Testis (tissue), 2 donors: ENCODE measurements at regions not wholly inside any gene's neighbourhood (a gene's known extent, or its start where the extent isn't known, plus 50 kb on each side); places are given as distances from the start of the nearest gene placed in this dataset.

Source experiments
- POLR2A ChIP-seq: fragments of 450-650 bp; IDR thresholded peaks from one replicate; pipeline ENCODE4 v1.6.1; 2017; ENCODE audit warnings: antibody characterized with exemption, mild to moderate bottlenecking, moderate library complexity
- TF ChIP-seq, protein P1 (sequence below), 3 experiments: fragments of 450-650 bp in 2 of 3; fragments of 200-600 bp in 1 of 3; sonication (generic) in 1 of 3; IDR thresholded peaks; one replicate each; pipeline ENCODE4 v1.5.1; 2016 to 2019; ENCODE audit warnings: antibody characterized with exemption in 3 of 3, mild to moderate bottlenecking in 2 of 3, moderate library complexity in 1 of 3

DNA sequence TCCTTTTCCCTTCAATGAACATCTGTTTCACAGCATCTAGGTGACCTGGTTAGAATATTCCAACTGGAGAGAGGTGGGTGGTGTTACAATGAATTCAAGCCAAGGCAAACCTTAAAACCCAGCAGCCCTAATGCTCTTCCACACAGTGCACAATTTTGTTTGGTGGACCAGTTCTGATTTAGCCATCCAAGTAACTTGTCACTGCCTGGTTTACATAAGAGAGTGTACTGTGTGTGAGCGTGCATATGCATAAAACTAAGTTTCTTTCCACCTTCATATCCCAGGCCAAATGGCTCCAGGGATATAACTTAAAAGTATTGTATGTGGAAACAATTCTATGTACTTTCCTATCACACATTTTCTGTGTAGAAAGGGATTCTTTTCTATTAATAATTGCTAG is 200.4 kb upstream of the FAR2 start:
- TF ChIP-seq, protein P1, sequence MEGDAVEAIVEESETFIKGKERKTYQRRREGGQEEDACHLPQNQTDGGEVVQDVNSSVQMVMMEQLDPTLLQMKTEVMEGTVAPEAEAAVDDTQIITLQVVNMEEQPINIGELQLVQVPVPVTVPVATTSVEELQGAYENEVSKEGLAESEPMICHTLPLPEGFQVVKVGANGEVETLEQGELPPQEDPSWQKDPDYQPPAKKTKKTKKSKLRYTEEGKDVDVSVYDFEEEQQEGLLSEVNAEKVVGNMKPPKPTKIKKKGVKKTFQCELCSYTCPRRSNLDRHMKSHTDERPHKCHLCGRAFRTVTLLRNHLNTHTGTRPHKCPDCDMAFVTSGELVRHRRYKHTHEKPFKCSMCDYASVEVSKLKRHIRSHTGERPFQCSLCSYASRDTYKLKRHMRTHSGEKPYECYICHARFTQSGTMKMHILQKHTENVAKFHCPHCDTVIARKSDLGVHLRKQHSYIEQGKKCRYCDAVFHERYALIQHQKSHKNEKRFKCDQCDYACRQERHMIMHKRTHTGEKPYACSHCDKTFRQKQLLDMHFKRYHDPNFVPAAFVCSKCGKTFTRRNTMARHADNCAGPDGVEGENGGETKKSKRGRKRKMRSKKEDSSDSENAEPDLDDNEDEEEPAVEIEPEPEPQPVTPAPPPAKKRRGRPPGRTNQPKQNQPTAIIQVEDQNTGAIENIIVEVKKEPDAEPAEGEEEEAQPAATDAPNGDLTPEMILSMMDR (IDR thresholded peaks at IDR 0.05): no peak
- no peak for TF ChIP-seq POLR2A
